ENCODE measurements at regions not wholly inside any gene's neighbourhood (a gene's known extent, or its start where the extent isn't known, plus 50 kb on each side); places are given as distances from the start of the nearest gene placed in this dataset.
"Not testable (repeated sequence)": the region's sequence is repeated elsewhere in the genome, so short reads cannot be mapped to it uniquely, and the experiment has no call there.

DNA sequence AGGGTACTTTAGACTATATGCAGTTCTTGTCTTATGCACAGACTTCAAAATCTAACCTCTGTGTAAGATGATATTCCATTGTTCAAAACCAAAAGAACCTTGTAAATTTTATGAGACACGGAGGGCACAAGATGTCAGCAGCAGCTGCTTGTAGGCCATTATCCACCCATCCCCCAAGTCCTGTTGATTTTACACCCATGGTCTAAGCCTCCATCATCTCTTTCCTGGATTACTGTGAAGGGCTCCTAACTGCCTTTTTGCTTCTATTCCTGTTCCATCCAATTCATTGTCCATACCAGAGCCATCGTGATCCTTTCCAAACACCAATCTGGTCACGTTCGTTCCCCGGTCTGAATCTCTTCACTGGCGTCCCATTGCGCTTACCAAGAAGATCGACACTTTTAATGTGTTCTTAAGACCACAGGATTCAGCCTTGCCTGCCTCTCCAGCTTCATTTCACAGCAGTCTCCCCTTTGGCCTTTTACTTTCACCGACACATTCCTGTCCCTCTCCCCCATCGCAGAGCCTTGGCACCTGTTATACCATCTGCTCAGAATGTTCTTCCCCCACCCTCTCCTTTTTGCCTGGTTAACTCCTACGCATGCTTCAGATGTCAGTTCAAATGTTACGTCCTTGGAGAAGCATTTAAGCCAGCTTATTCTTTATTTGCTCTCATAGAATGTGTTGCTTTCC is 107.3 kb upstream of the POU3F1 start:
- no peak overlapping the region for H3K27ac ChIP-seq (ENCODE audit: low read depth, low read length)
- no peak overlapping the region for H3K9ac ChIP-seq (ENCODE audit: low read depth, low read length)
- H3K4me3 ChIP-seq (ENCODE audit: low read depth, low read length) = no peak overlapping the region
- H3K4me1 ChIP-seq (ENCODE audit: control insufficient read depth, insufficient read depth, low read length) = peaks cover 19% of the 10 kb centered on the region
- no peaks in the 10 kb centered on the region for H3K9me3 ChIP-seq (ENCODE audit: control insufficient read depth, insufficient read depth, low read length)
- no peaks in the 10 kb centered on the region for H3K36me3 ChIP-seq (ENCODE audit: control insufficient read depth, insufficient read depth, low read length)
- 0 out of 2 replicates have a peak, but pooled peaks cover 3% of the 10 kb centered on the region for H3K27me3 ChIP-seq (ENCODE audit: control insufficient read depth, insufficient read depth, low read length)

DNA sequence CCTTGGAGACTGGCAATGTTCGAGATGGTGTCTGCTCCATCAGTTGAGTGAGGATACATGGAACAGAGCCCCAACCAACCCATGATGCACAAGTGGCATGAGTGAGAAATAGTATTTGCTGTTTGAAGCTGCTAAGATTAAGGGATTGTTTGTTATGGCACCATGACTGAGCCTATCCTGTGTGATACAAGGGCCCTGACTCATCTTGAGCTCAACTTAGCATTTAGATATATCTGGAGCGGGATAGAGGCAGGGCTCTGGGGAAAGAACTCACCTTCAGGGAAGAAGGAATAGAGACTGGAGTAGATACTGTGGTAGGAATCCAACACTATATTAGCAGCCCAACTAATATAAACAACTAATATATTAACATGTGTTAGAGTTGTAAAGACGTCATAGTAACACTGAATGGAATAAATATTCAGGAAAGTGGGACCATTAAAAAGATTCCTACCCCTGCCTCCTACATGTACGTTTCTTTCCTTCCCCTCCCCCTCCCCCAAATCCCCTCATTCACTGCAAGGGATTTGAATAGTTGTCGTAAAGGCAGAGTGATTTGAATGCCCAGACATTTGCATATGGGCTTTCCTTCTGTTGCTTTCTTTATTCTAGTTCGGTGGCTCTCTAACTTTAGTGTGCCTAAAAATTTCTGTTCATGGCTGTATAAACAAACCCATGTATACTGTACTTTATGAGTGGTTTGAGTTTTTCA is 106.6 kb upstream of the POU3F1 start:
- no peak overlapping the region for H3K4me3 ChIP-seq (ENCODE audit: low read depth, low read length)
- H3K9ac ChIP-seq (ENCODE audit: low read depth, low read length) = no peak overlapping the region
- 0 out of 2 replicates have a peak, but pooled peaks cover 3% of the 10 kb centered on the region for H3K27me3 ChIP-seq (ENCODE audit: control insufficient read depth, insufficient read depth, low read length)
- H3K27ac ChIP-seq (ENCODE audit: low read depth, low read length) = no peak overlapping the region
- peaks cover 19% of the 10 kb centered on the region for H3K4me1 ChIP-seq (ENCODE audit: control insufficient read depth, insufficient read depth, low read length)
- H3K36me3 ChIP-seq (ENCODE audit: control insufficient read depth, insufficient read depth, low read length) = no peaks in the 10 kb centered on the region
- H3K9me3 ChIP-seq (ENCODE audit: control insufficient read depth, insufficient read depth, low read length) = no peaks in the 10 kb centered on the region

DNA sequence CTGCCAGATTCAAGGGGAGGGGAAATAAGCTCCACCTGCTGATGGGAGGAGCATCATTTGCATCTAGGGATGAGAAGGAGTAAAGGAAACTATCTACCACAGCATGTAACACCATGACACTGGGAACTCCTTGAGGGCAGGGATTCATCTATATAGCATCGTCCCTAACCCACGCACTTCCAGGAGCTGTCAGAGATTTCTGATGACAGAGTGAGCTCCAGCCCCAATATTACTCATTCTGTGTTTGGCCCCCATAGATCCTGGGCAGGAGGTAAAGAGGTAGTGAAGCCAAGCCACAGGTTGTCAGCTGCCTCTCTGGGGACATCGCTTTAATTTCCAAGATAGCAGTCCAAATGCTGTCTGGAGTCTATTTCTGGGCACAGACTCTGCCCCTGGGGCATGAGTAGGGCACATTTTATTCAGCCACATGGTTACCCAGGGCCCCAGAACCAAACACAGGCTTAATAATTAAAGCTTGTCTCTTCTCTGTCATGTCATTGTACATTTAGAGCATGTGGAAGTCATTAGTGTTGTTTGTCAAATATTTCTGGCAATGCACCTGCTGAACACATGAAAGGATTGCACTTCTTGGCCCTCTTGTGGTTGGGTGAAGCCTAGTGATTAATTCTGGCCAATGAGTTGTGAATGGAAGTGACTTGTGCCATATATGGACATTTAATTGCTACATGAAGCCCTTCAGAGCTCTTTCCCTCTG is 105.9 kb upstream of the POU3F1 start:
- 0 out of 2 replicates have a peak, but pooled peaks cover 3% of the 10 kb centered on the region for H3K27me3 ChIP-seq (ENCODE audit: control insufficient read depth, insufficient read depth, low read length)
- H3K4me1 ChIP-seq (ENCODE audit: control insufficient read depth, insufficient read depth, low read length) = peaks cover 19% of the 10 kb centered on the region
- no peaks in the 10 kb centered on the region for H3K9me3 ChIP-seq (ENCODE audit: control insufficient read depth, insufficient read depth, low read length)
- no peaks in the 10 kb centered on the region for H3K36me3 ChIP-seq (ENCODE audit: control insufficient read depth, insufficient read depth, low read length)
- no peak overlapping the region for H3K27ac ChIP-seq (ENCODE audit: low read depth, low read length)
- no peak overlapping the region for H3K4me3 ChIP-seq (ENCODE audit: low read depth, low read length)
- H3K9ac ChIP-seq (ENCODE audit: low read depth, low read length) = no peak overlapping the region

DNA sequence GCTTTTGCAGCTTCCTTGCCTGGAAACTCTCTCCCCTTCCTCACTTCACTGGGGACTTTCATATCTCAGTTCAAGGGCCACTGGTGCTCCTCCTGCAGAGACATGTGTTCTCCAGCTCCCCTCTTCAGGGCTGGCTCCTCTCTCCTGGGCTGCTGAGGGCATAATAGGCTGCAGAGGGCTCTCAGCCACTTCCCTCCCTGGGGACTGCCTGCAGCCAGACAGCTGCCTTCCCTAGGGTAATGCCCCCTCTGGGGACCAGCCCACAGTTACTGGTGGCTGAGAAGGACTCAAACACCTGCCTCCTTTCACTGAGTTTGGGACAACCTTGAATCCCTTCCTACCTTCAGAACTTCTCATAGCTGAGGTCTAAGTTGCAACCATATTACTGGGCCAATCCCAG is 104.8 kb upstream of the POU3F1 start:
- H3K4me1 ChIP-seq (ENCODE audit: control insufficient read depth, insufficient read depth, low read length) = peaks cover 19% of the 10 kb centered on the region
- no peaks in the 10 kb centered on the region for H3K9me3 ChIP-seq (ENCODE audit: control insufficient read depth, insufficient read depth, low read length)
- H3K27me3 ChIP-seq (ENCODE audit: control insufficient read depth, insufficient read depth, low read length) = 0 out of 2 replicates have a peak, but pooled peaks cover 3% of the 10 kb centered on the region
- no peak overlapping the region for H3K27ac ChIP-seq (ENCODE audit: low read depth, low read length)
- no peaks in the 10 kb centered on the region for H3K36me3 ChIP-seq (ENCODE audit: control insufficient read depth, insufficient read depth, low read length)
- H3K9ac ChIP-seq (ENCODE audit: low read depth, low read length) = no peak overlapping the region
- no peak overlapping the region for H3K4me3 ChIP-seq (ENCODE audit: low read depth, low read length)

DNA sequence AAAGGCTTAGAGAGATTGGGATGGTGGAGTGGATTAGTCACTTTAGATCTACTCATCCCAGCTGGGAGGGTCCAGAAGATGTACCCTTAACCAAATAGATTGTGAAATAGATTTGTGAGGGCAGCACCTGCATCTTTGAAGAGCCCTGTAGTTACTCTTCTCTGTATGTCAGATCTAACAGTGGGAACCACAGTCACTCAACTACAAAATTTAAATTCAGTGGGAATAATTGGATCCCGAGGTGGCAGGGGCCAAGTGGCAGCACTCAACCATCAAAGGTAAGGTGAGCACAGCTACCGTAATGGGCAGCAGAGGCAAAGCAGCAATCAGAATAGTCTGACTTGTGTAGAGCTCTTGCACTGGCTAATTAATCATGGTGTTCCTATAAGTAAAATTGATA is 99.5 kb upstream of the POU3F1 start:
- not testable (repeated sequence) for H3K9ac ChIP-seq (ENCODE audit: low read depth, low read length); H3K4me3 ChIP-seq (ENCODE audit: low read depth, low read length); H3K27ac ChIP-seq (ENCODE audit: low read depth, low read length); H3K9me3 ChIP-seq (ENCODE audit: control insufficient read depth, insufficient read depth, low read length); H3K27me3 ChIP-seq (ENCODE audit: control insufficient read depth, insufficient read depth, low read length); H3K36me3 ChIP-seq (ENCODE audit: control insufficient read depth, insufficient read depth, low read length)
- peaks cover 13% of the 10 kb centered on the region for H3K4me1 ChIP-seq (ENCODE audit: control insufficient read depth, insufficient read depth, low read length)

DNA sequence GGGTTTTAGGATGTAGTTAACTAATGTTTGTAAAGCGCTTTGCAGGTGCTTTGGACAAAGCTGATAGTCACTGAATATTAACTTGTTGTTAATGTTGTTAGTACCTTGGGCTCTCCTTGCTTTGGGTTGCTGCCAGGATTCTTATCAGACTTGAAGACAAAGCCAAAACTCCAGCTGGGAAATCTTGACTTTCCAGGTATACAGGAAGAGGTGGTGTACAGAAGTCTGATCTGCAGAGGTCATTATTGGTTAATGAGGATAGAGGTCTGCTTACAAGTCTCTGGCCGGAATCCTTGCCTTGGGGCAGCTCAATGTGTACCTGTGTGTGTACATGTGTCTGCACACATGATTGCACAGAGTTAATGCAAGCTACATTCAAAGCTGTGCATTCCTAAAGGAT is 96.0 kb upstream of the POU3F1 start:
- Histone ChIP-seq H3K4me1 (ENCODE audit: control insufficient read depth, insufficient read depth, low read length) (peaks cover 37% of the 10 kb centered on the region), H3K4me3 (ENCODE audit: low read depth, low read length) (no peak overlapping the region), H3K36me3 (ENCODE audit: control insufficient read depth, insufficient read depth, low read length) (no peaks in the 10 kb centered on the region), H3K9ac (ENCODE audit: low read depth, low read length) (no peak overlapping the region), H3K27me3 (ENCODE audit: control insufficient read depth, insufficient read depth, low read length) (peaks cover 11% of the 10 kb centered on the region; the same call in 1 of the 2 replicates), H3K9me3 (ENCODE audit: control insufficient read depth, insufficient read depth, low read length) (no peaks in the 10 kb centered on the region), H3K27ac (ENCODE audit: low read depth, low read length) (no peak overlapping the region)

DNA sequence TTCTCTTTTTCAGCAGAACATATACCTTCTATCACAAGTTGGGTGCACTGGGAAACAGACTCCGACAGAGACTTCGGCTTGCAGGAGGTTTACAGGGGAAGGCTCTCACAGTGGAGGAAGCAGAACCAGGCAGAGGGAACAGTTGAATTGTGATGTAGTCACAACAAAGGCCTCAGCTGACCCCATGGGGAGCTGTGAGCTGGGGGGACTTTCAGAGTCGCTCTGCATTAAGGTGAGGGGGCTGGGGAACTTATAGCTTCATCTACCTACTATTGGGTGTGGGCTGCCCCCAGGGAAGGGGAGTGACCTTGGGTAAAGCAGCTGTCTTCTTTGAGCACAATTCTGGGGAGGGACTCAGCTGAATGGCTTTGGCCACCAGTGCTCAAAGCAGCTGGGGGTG is 94.9 kb upstream of the POU3F1 start:
- no peak overlapping the region for H3K9ac ChIP-seq (ENCODE audit: low read depth, low read length)

DNA sequence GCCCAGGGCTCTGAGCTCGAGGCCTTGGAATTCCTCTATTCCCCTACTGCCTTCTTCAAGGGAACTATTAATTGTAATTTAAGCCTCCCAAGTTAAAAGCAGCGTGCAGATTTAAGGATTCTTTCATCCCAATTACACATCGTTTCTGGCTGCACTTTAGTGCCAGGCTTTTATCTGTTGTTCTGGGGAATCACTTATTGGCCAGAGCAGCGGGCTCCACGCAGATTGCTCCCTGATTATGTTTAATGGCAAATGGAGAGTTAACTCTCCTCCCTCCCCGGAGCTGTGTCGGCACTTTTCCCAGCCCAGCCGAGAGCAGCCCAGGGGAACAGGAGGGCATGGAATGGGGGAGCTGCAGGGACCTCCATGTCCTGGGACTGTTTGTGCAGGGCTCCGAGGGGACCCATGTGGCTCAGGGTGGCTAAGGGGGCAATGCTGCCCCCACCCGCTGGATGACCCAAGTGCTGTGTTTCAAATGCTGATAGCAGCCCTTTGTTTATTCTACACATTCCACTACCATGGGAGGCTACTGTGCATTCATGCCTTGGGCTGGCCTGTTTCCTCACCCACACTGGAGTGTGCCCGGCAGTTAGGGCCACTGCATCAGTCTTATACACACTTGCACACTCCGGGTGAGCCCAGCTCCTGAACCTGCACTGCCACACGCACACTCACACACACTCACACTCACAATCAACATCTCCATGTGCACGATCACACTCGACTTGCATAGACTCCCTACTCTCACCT is 93.3 kb upstream of the POU3F1 start:
- Histone ChIP-seq H3K9me3 (ENCODE audit: control insufficient read depth, insufficient read depth, low read length) (no peaks in the 10 kb centered on the region), H3K27ac (ENCODE audit: low read depth, low read length) (peak overlapping the region; percentile 18), H3K27me3 (ENCODE audit: control insufficient read depth, insufficient read depth, low read length) (peaks cover 35% of the 10 kb centered on the region), H3K4me1 (ENCODE audit: control insufficient read depth, insufficient read depth, low read length) (peaks cover 47% of the 10 kb centered on the region), H3K36me3 (ENCODE audit: control insufficient read depth, insufficient read depth, low read length) (no peaks in the 10 kb centered on the region), H3K4me3 (ENCODE audit: low read depth, low read length) (0 out of 2 replicates have a peak overlapping the region, but pooled peaks have one; percentile 27), H3K9ac (ENCODE audit: low read depth, low read length) (no peak overlapping the region)

More for the DNA sequence above, 94.9 kb upstream of the POU3F1 start:
- peaks cover 38% of the 10 kb centered on the region for H3K4me1 ChIP-seq (ENCODE audit: control insufficient read depth, insufficient read depth, low read length)
- H3K27me3 ChIP-seq (ENCODE audit: control insufficient read depth, insufficient read depth, low read length) = peaks cover 19% of the 10 kb centered on the region; the same call in 1 of the 2 replicates
- H3K4me3 ChIP-seq (ENCODE audit: low read depth, low read length) = peak overlapping the region; percentile 20; the same call in 1 of the 2 replicates
- no peak overlapping the region for H3K27ac ChIP-seq (ENCODE audit: low read depth, low read length)
- no peaks in the 10 kb centered on the region for H3K36me3 ChIP-seq (ENCODE audit: control insufficient read depth, insufficient read depth, low read length)
- no peaks in the 10 kb centered on the region for H3K9me3 ChIP-seq (ENCODE audit: control insufficient read depth, insufficient read depth, low read length)

DNA sequence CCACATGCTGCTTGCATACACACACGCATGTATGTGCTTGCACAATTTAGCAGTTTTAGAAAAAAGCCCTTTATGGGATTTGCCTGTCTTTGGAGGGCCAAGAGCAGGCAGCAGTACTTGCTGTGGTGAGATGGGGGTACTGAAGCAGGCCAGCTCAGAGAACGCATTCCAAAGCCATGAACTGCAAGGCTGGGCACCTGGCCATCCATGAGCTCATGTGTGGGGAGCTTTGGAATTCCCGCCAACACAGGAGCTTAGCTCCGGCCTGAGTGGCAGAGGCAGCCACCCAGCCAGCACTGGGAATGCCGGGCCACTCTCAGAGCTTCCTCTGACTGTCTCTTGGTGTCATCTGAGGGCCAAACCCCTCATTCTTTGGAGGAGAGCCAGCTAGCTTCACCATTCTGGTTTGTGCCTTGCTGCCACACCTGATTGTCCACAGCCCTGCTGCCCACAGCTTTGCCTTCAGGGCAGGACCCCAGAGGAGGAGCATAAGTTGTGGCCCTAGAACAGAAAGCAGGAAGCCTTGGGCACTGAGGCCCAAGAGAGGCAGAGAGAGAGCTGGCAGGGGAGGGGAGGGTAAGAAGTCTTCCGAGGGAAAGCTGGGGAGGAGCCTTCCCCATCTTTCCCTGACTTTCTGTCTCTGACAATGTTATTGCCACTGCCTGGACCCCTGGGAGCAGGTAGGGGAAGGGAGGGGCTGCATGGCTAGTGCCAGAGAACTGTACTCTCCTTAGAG is 92.1 kb upstream of the POU3F1 start:
- H3K4me1 ChIP-seq (ENCODE audit: control insufficient read depth, insufficient read depth, low read length) = peaks cover 48% of the 10 kb centered on the region
- no peak overlapping the region for H3K4me3 ChIP-seq (ENCODE audit: low read depth, low read length)
- no peak overlapping the region for H3K27ac ChIP-seq (ENCODE audit: low read depth, low read length)
- H3K27me3 ChIP-seq (ENCODE audit: control insufficient read depth, insufficient read depth, low read length) = peaks cover 45% of the 10 kb centered on the region
- no peaks in the 10 kb centered on the region for H3K9me3 ChIP-seq (ENCODE audit: control insufficient read depth, insufficient read depth, low read length)
- H3K9ac ChIP-seq (ENCODE audit: low read depth, low read length) = no peak overlapping the region
- H3K36me3 ChIP-seq (ENCODE audit: control insufficient read depth, insufficient read depth, low read length) = no peaks in the 10 kb centered on the region

DNA sequence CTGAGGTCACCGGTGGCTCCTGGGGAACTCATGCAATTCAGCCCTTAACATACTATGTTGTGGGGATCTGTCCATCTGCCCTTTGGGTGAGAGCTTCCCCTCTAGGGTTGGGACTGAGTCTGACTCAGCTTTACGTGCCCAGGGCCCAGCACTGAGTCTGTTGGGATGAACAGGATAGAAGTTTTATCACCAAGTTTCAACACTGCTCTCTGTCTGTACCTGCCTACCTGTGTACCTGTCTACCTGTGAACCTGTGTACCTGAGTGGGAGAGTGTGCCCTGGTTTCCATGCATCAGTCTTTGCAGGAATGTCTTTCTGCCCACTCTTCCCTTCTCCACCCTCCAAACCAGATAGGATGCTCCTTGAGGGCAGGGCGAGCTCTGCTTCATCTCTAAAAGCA is 90.6 kb upstream of the POU3F1 start:
- no peak overlapping the region for H3K9ac ChIP-seq (ENCODE audit: low read depth, low read length)
- H3K36me3 ChIP-seq (ENCODE audit: control insufficient read depth, insufficient read depth, low read length) = no peaks in the 10 kb centered on the region
- H3K27me3 ChIP-seq (ENCODE audit: control insufficient read depth, insufficient read depth, low read length) = peaks cover 51% of the 10 kb centered on the region
- peaks cover 50% of the 10 kb centered on the region for H3K4me1 ChIP-seq (ENCODE audit: control insufficient read depth, insufficient read depth, low read length)
- no peaks in the 10 kb centered on the region for H3K9me3 ChIP-seq (ENCODE audit: control insufficient read depth, insufficient read depth, low read length)
- no peak overlapping the region for H3K27ac ChIP-seq (ENCODE audit: low read depth, low read length)
- H3K4me3 ChIP-seq (ENCODE audit: low read depth, low read length) = no peak overlapping the region

All from HUES48 (cell line).